SK-N-SH treated with all-trans-retinoic acid at 6 μM for 48 hours (cell line): ENCODE measurements at regions not wholly inside any gene's neighbourhood (a gene's known extent, or its start where the extent isn't known, plus 50 kb on each side); places are given as distances from the start of the nearest gene placed in this dataset.

Source experiments
- ATAC-seq: fragments of 200-7000 bp; cut with Tn5 transposase; 3 replicates; pipeline ENCODE4 v1.9.1; 2020; ENCODE audit warnings: mild to moderate bottlenecking, moderate library complexity
- ARNTL ChIP-seq: fragments of 450-650 bp; formaldehyde crosslinking; IDR thresholded peaks from 2 replicates; pipeline ENCODE4 v1.5.0; 2020; ENCODE audit warnings: low read depth, mild to moderate bottlenecking, moderate library complexity, borderline replicate concordance
- CREB5 ChIP-seq: fragments of 250-450 bp; sonication (Bioruptor Pico); IDR thresholded peaks from 2 replicates; pipeline ENCODE4 v1.5.1; 2020; ENCODE audit warnings: low read depth, mild to moderate bottlenecking, moderate library complexity
- ESRRG ChIP-seq: fragments of 250-450 bp; sonication (Bioruptor Pico); IDR thresholded peaks from 2 replicates; pipeline ENCODE4 v1.6.1; 2021; ENCODE audit warnings: mild to moderate bottlenecking
- GLIS3 ChIP-seq: fragments of 250-450 bp; sonication (Bioruptor Pico); IDR thresholded peaks from 2 replicates; pipeline ENCODE4 v1.5.0; 2020; ENCODE audit warnings: mild to moderate bottlenecking, moderate library complexity
- ISL1 ChIP-seq: fragments of 250-450 bp; sonication (Bioruptor Pico); IDR thresholded peaks from 2 replicates; pipeline ENCODE4 v2.1.2; 2022; ENCODE audit warnings: mild to moderate bottlenecking, moderate library complexity
- PATZ1 ChIP-seq: fragments of 250-450 bp; sonication (Bioruptor Pico); IDR thresholded peaks from 2 replicates; pipeline ENCODE4 v1.8.0; 2020; ENCODE audit warnings: mild to moderate bottlenecking, moderate library complexity, borderline replicate concordance
- POU6F1 ChIP-seq: fragments of 250-450 bp; sonication (Bioruptor Pico); IDR thresholded peaks from 2 replicates; pipeline ENCODE4 v1.8.0; 2021; ENCODE audit warnings: low read depth, mild to moderate bottlenecking, moderate library complexity, borderline replicate concordance
- RARB ChIP-seq: fragments of 250-450 bp; sonication (Bioruptor Pico); IDR thresholded peaks from 2 replicates; pipeline ENCODE4 v1.8.0; 2021; ENCODE audit warnings: mild to moderate bottlenecking, moderate library complexity
- SNAI2 ChIP-seq: fragments of 250-450 bp; sonication (Bioruptor Pico); IDR thresholded peaks from 2 replicates; pipeline ENCODE4 v1.5.0; 2020; ENCODE audit warnings: mild to moderate bottlenecking, moderate library complexity
- TCF4 ChIP-seq: fragments of 250-450 bp; sonication (Bioruptor Pico); IDR thresholded peaks from 2 replicates; pipeline ENCODE4 v1.8.0; 2021; ENCODE audit warnings: mild to moderate bottlenecking, moderate library complexity, borderline replicate concordance
- TOX ChIP-seq: fragments of 250-450 bp; sonication (Bioruptor Pico); IDR thresholded peaks from 2 replicates; pipeline ENCODE4 v1.8.0; 2021; ENCODE audit warnings: mild to moderate bottlenecking, moderate library complexity, borderline replicate concordance
- TSHZ2 ChIP-seq: fragments of 250-450 bp; sonication (Bioruptor Pico); IDR thresholded peaks from 2 replicates; pipeline ENCODE4 v1.5.0; 2020; ENCODE audit warnings: mild to moderate bottlenecking, moderate library complexity
- ZC3H10 ChIP-seq: fragments of 250-450 bp; sonication (Bioruptor Pico); IDR thresholded peaks from 2 replicates; pipeline ENCODE4 v1.5.1; 2021; ENCODE audit warnings: mild to moderate bottlenecking, moderate library complexity
- ZFP3 ChIP-seq: fragments of 250-450 bp; sonication (Bioruptor Pico); IDR thresholded peaks from 2 replicates; pipeline ENCODE4 v1.5.0; 2020; ENCODE audit warnings: mild to moderate bottlenecking, moderate library complexity
- ZFP30 ChIP-seq: fragments of 450-650 bp; formaldehyde crosslinking; IDR thresholded peaks from 2 replicates; pipeline ENCODE4 v1.5.0; 2022; ENCODE audit warnings: mild to moderate bottlenecking, moderate library complexity
- ZNF565 ChIP-seq: fragments of 450-650 bp; formaldehyde crosslinking; conservative IDR thresholded peaks from 2 replicates; pipeline ENCODE4 v1.5.0; 2020; ENCODE audit warnings: low read depth, mild to moderate bottlenecking, moderate library complexity
- ZNF70 ChIP-seq: fragments of 450-650 bp; formaldehyde crosslinking; IDR thresholded peaks from 2 replicates; pipeline ENCODE4 v1.5.0; 2020; ENCODE audit warnings: mild to moderate bottlenecking, moderate library complexity

GRCh38 chr10:83254698-83255097 is 884.6 kb upstream of the GHITM start:
- no peak for TF ChIP-seq POU6F1 (CRISPR knock-in tag)
- TF ChIP-seq, all 23 proteins: peak for 0
- no peak for ATAC-seq

GRCh38 chr10:83262434-83262833 is 876.9 kb upstream of the GHITM start:
- TF ChIP-seq ESRRG (no peak), ZFP30 (CRISPR knock-in tag) (no peak), RARB (CRISPR knock-in tag) (no peak), TOX (no peak), ZFP3 (CRISPR knock-in tag) (no peak), ARNTL (CRISPR knock-in tag) (no peak), TSHZ2 (CRISPR knock-in tag) (no peak), TCF4 (CRISPR knock-in tag) (no peak), SNAI2 (CRISPR knock-in tag) (no peak), ZNF70 (CRISPR knock-in tag) (no peak), PATZ1 (CRISPR knock-in tag) (no peak), ZNF565 (CRISPR knock-in tag) (no peak), GLIS3 (CRISPR knock-in tag) (no peak), ZC3H10 (no peak), CREB5 (CRISPR knock-in tag) (no peak)
- no peak for ATAC-seq

GRCh38 chr10:83272666-83273434 is 866.5 kb upstream of the GHITM start:
- ATAC-seq = no peak
- TF ChIP-seq ZC3H10 (no peak), POU6F1 (CRISPR knock-in tag) (no peak), ISL1 (CRISPR knock-in tag) (no peak), SNAI2 (CRISPR knock-in tag) (no peak)

- TF ChIP-seq GLIS3 (CRISPR knock-in tag) (peak; percentile 74; the same call in 1 of the 2 replicates), TSHZ2 (CRISPR knock-in tag) (peak; percentile 86), SNAI2 (CRISPR knock-in tag) (0 out of 2 replicates have a peak, but pooled peaks have one; percentile 47), ISL1 (CRISPR knock-in tag) (peak; percentile 85), RARB (CRISPR knock-in tag) (no peak), TCF4 (CRISPR knock-in tag) (peak; percentile 95)
- ATAC-seq = peak; percentile 61; the same call in 2 of the 3 replicates
These were observed 865.2 kb upstream of the GHITM start for GRCh38 chr10:83274088-83274487.
